G401 (cell line): ENCODE measurements at regions not wholly inside any gene's neighbourhood (a gene's known extent, or its start where the extent isn't known, plus 50 kb on each side); places are given as distances from the start of the nearest gene placed in this dataset.
"Not testable (repeated sequence)": the region's sequence is repeated elsewhere in the genome, so short reads cannot be mapped to it uniquely, and the experiment has no call there.

Source experiments
- DNase-seq: peaks from one replicate; pipeline ENCODE4 v3.0.0-alpha.2; 2015; ENCODE audit warnings: low spot score
- in situ Hi-C: cut with HindIII; loops from 2 replicates; pipeline ENCODE4 v1.10.0; 2016; ENCODE audit warnings: low sequenced_read_pairs, mixed read lengths

DNA sequence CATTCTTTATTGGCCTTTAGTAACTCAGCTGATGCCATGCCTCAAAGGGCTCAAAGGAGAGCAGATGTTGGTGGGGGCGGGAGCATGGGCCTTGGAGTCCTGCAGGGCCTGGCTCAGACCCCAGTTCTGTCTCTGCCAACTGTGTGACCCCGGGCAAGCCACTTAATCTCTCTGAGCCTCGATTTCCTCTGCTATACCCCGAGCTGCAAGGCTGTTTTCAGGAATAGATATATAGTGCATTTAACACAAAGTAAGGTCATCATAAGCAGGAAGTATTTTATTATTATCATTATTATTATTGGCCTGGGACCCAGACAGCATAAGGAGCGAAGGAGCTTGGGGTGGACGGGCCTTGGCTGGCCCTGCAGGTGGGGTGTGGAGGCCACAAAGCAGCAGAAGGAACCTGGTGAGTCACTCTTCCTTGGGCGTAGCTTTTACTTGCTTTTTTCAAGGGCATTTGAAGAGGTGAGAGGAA is 162.7 kb downstream of the INHBB start:
- no peak for DNase-seq
- in situ Hi-C loops, result no loop called here

DNA sequence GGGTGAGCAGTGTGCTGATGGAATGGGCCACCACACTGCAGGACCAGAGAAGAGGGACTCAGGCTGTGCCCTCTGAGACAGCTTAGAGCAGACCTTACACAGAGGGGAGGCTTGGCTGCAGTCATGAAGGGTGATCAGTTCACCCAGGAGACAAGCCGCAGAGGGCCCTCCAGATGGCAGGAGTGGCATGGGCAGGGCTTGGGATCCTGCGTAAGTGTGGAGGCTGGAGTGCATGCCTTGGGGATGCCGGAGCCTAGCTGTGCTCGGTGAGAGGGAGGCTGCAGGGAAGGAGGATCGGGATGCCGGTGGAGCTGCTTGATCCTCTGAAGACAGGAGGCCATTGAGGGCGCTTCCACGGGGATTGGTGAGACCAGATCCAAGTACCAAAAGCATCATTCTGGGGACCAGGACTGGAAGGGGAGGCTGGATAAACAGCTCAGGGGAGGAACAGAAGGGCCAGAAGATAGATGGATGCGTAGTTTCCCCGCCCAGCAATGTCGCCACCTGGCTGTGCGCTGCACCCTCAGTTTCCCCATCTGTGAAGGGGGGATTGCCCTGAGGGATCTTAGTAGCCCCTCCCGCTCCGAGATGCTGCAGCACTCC is 163.4 kb downstream of the INHBB start:
- no peak for DNase-seq
- in situ Hi-C loops, result no loop called here

DNA sequence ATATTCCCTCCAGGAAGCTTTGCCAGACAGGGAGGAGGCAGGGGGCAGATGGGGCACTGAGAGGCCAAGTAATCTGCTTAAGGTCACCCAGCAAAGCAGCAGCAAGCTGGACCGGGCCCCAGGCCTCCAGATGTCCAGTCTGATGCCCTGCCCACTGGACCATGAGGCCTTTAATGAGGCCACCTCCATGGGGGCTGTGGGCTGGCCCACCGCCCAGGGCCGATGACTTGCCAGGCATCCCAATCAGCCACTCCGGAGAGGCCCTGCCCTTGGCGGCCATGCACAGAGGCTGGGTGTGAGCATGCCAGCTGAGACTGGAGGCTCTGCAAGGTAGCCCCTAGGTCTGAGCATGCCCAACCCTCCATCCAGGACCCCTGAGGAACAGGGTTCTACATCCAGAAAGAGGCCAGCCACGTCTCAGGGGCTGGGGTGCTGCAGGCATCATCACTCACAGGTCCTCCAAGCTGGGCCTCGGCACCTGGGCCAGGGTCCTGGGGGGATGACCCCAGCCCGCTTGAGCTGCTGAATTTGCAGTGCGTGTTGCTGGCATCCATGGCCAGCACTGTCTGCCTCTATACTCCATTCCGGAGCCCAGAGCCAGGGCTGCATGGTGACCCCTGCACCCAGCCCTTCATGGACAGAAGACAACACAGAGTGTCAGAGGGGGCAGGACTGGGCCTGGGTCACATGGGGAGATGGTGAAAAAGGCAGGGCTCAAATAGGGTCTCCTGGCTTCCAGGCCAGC is 164.2 kb downstream of the INHBB start:
- in situ Hi-C loops, result no loop called here
- no peak for DNase-seq

DNA sequence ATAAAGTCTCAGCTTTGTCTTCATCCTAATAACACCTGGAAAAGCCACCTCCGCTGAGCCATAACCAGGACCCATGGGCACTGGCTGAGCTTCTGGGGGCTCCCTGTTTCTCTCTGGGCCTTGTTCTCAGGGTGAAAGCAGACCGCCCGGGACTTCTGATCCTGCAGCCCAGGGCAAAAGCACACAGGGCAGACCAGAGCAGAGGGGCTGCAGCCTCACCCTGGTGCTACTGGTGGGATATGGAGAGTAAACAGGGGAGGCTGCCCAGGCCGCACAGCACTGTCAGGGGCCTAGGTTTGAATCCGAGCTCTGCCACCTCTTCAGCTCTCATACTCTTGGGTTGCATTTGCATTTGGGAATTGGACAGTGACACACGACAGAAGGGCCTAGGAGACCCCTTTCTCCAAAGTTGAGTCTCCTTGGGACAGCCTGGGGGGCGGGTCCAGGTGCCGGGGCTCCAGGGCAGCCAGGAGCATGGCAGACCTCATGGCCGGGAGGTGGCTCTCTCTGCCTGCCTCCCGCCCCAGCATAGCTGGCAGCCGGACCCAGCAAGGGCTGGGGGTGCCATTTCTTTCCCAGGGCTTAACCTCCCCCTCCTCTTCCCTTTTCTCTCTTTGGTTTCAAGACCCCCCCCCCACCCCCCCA is 164.9 kb downstream of the INHBB start:
- in situ Hi-C loops, result no loop called here
- DNase-seq, result no peak

DNA sequence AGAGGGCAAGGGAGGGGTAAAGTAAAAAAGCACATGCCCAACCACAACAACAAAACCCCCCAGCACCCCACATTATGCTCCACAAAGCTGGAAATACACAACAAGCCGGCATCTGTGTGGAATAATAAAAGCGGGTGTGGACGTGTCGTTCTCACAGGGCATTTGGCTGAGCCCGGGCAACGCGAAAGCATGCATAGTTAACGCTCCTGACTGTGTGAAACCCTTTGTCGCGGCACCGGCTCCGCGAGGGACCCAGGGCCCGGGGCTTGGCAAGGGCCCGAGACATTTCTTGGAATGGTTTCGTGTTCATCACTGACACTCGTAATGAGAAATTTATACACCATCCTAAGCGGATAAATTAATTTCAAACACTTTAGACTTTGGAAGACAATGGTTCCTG is 165.6 kb downstream of the INHBB start:
- in situ Hi-C loops, result no loop called here
- DNase-seq, result no peak

DNA sequence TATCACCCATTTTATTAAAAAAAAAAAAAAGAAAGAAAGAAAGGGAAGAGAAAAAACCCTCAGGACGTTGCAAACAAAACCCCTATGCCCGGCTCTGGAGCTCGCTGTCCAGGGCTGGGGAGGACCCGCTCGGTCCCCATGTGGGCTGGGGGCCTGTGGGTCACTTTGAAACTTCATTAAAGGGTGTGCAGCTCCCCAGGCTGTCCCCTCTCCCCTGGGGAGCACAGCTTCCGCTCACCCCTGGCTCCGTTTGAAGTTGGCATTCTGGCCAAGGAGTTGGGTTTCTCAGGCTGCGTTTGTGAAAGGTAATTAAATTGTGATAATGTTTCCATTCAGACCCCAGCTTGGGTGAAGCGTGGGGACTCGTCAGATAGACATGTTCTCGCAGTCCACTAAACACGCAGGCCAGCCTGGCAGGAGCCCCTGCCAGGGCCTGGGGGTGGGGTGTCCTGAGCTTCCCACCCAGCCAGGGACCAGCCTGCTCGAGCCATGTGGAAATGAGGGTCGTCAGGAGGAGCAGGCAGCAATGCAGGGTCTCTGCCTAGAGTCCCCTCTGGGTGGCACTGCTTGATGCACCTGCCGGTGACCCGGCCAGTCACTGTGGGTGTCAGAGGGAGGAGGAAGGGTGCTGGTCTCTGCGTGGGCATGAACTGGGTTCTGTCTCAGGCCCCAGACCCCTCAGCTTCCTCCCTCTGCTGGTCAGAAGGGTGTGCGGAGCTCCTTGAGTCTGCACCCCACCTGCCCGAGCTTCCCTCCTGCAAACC is 166.2 kb downstream of the INHBB start:
- in situ Hi-C loops, result no loop called here
- no peak for DNase-seq

DNA sequence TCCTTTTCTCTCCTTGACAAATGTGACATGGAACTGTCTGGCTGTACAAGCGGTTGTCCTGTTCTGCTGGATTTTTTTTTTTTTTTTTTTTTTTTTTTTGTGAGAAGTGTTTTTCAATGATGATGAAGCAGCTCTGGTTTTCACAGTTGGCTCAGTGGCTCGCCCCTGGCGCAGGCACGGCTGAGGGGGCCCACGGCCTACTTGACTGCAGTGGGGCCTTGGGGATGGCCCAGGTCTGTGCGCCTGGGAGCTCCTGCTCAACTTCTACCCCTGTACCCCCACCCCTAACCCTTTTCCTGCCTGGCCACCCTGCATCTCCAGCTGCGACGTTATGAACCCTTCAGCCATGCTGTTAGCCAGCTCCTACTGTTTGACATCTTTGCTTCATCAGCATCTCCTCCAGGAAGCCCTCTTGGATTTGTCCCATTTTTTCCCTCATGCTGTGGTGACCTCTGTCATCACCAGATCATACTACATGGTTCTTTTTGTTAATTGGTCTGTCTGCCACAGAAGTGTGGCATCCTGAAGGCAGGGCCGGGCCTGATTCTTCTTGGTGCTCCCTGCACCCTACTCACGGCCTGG is 167.9 kb downstream of the INHBB start:
- in situ Hi-C loops, result no loop called here
- DNase-seq, result no peak

DNA sequence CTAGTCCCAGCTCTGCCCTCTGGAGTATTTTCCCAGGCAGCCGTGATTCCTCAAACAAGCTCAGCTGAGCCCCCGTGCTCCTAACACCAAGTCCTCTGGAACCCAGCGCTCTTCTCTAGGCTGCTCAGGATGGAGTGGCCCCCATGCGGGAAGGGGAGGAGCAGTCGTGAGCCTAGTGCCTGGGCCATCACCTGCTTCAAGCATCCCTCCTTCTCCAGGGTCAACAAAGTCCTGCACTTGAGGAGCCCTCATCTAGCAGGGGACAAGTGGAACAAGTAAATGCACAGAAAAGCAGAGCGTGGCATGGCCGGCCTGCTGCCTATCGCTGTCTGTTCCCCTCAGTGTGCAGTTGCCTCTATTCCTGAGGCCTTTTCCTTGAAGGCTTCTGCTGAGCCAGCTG is 168.6 kb downstream of the INHBB start:
- DNase-seq, result no peak
- in situ Hi-C loops, result no loop called here

DNA sequence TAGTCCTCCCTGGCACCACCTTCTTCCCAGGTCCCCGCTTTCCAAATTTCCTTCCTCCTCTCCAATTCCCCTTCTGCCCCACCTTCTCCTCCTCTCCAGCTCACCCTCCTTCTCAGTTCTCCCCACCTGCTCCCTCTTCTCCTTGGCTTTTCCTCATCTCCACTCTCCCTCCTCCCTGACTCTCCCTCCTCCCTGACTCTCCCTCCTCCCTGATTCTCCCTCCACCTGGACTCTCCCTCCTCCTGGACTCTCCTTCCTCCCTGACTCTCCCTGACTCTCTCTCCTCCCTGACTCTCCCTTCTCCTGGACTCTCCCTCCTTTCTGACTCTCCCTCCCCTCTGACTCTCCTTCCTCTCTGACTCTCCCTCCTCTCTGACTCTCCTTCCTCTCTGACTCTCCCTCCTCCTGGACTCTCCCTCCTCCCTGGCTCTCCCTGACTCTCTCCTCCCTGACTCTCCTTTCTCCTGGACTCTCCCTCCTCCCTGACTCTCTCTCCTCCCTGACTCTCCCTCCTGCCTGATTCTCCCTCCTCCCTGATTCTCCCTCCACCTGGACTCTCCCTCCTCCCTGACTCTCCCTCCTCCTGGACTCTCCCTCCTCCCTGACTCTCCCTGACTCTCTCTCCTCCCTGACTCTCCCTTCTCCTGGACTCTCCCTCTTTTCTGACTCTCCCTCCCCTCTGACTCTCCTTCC is 169.3 kb downstream of the INHBB start:
- DNase-seq, in situ Hi-C loops: not testable (repeated sequence)

DNA sequence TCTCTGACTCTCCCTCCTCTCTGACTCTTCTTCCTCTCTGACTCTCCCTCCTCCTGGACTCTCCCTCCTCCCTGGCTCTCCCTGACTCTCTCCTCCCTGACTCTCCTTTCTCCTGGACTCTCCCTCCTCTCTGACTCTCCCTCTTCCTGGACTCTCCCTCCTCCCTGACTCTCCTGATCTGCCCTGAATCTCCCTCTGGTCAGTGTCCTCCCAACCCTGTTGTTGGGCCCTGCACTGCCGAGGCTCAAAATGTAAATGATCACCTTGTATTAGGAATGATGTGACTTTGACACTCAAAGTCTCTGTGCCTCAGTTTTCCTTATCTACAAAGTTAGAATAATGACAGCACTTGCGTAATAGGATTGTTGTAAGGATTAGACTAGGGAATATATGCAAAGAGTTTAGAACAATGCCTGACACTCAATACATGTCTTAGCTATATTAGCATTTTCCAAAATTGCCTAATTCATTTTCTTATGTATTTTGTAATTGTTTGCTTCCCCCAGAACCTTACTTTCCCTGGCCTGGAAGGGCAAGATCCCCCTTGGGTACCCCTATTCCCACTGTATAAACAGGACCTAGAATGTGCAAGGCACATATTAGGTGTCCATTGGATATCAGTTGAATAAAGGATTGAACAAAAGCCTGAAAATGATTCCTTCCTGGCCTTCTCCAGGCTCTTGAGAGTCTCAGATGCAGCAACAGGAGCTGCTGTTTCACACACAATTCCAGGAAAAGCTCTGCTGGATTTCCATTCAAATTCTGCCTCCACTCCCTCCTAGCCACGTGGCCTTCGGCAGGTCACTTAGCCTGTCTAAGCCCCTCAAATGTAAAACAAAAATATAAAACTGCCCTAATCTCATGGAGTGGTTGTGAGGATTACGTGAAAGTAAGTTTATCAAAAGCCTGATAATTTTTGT is 170.1 kb downstream of the INHBB start:
- in situ Hi-C loops, result no loop called here
- DNase-seq, result no peak

DNA sequence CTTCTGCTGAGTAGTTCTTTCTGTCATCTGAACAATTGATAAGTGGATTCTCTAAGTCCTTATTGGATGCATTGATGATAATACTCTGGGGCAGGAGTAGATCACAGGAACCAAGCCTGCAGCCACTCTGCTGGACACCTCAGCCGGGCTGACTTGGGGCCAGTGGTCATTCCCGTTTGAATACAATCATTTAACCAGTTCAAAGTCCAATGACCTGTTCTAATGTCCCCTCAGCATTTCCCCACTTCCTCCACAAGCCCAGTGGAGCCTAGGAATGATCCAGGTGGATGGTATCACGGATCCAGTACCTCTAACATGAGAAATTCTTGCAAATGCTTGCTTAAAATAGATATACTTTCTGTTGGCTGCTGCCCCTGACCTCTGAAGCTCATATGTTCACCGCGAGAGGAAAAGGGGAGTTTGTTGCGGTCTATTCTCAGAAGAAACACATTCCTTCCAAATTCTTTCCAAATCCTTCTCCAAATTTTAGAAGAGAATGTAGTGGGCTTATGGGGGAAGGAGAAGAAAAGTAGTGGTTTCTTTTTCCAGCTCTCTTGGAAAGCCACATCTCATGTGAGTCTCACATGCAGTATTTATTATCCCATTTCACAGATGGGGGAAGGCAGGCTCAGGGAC is 170.9 kb downstream of the INHBB start:
- in situ Hi-C loops, result no loop called here
- no peak for DNase-seq

DNA sequence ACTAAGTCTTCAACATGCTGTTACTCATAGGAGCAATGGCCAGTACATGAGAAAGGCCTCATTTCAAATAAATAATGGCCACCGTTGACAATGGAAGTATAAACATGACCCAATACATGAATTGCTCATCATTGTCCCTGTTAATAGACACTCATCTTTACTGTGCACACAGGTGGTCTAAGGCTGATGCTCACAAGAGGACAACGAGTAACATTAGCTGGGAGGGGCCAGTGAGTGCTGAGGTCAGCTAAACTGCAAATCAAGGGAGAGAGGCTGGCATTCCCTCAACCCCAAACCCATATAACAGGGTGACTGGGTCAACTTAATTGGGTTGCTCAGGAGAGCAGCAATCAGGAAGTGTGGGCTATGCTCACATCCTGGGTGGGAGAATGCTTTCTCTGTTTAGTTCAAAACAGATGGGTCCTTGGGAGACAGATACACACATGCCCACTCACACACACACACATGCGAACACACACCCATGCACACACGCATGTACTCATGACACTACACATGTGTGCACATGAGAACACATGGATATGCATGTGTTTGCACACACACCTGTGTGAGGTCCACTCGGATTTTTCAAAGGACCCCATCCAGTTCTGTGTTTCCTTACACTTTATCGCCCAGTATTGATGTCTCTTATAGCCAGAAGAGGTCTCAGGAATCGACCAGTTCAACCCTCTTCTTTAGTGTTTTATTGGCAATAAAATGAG is 172.0 kb downstream of the INHBB start:
- in situ Hi-C loops, result no loop called here
- DNase-seq, result no peak

DNA sequence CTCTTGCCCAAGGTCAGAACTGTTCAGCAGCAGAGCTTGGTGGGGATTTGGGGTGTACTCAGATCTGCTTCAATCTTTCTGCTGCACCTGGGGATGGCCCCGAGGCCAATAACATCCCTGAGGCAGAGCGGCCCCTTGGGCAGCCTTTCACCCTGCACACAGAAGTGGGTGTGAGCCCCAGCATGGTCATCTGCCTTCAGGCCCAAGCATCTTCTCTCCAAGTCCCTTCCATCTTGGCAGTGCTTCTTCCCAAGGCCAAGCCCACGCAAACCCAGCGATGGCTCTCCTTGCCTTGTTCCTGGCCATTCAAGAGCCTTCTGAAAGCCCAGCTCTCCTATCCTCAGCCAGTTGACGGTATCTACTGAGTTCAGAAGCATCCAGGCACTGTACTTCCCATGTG is 172.9 kb downstream of the INHBB start:
- no peak for DNase-seq
- in situ Hi-C loops, result no loop called here

DNA sequence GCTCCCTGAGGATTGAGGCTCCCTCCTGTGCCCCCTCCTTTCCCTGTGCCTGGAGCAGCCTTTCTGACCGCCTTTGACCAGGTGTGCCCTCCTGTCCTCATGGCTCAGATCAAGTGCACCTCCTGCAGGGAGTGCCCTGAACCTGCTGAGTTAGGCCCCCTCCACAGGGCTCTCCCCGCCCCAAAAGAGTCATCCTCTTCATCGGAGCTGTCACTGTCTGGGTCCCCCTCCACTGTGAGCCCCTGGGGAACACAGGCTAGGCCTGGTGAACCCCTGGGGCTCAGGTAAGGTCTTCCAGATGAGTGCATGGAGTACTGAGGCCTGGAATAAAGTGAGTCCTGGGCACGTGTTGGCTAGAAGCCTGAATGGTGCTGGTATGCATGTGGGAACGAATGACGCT is 173.5 kb downstream of the INHBB start:
- no peak for DNase-seq
- in situ Hi-C loops, result no loop called here

DNA sequence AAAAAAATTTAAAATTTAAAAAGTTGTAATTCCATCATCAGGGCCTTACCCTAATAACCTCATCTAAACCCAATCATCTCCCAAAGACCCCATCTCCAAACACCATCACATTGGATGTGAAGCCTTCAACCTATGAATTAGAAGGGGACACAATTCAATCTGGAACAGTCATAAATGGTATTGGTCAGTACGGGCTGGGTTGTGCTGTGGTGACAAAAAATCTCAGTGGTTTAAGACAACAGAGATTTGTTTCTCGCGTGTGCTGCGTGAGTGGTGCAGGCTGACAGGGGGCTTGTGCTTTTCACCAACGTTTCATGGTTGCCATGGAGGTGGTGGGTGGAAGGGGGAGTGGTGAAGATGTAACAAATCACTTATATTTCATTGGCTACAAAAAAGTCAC is 174.5 kb downstream of the INHBB start:
- DNase-seq, result no peak
- in situ Hi-C loops, result no loop called here

DNA sequence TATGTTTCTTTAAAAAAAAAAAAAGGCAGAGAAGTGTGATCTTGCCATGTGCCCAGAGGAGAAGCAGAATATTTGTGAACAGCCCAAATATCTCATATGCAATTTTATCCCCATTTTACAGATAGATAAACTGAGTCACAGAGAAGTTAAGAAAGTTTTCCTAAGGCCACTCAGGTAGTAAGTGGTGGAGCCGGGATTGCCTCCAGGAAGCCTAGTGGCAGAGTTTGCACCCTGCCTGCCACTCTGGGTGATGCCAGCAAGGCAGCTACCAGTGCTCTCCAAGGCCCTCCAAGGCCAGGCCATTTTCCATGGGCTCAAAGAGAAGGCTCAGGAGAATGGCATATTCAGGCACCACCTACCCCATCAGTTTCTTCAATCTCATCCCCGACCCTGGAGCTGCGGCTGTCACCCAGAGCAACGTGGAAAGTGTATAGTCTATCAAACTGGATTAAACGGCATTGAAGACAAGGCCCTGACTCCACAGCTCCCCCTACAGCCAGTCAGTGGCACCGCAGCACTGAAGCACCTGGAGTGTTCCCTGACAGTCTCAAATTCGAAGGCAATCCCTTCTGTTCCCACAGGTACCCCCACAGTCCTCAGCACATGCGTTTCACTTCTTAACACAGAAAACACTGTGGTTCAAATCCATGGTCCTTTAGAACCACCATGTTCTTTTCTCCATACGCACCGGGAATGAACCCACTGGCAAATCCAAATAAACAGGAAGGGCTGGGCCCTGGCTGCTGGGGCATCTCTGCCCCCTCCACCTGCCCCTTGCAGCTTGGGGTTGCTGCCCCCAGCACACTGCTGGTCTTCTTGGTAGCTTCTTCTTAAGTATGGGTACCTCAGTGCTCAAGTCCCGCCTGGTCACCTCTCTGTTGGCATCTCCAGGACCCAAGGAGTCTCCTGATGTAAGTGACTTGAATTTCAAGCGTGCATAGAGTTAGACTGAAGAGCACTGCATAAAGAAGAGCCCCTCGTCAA is 175.3 kb downstream of the INHBB start:
- in situ Hi-C loops, result no loop called here
- DNase-seq, result no peak
